ENCODE measurements at regions not wholly inside any gene's neighbourhood (a gene's known extent, or its start where the extent isn't known, plus 50 kb on each side); places are given as distances from the start of the nearest gene placed in this dataset.

DNA sequence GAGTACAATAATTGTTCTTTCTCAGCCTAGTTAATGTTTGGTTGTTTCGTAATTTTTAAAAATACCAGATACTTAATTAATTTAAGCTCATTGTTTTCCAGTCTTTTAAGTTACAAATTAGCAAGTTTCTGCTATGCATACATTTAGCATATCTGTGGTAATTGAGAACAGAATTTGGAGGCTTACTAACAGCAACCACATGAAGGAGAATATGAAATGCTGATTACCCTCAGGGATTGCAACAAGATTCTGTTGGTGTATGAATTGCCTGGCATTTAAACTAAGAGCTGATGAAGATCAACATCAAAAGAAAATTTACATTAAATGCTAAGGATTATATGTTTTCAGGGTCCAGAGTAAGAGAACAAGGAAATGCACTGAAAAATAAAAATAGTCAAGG is 580.0 kb upstream of the INTU start:
- no peaks in the 10 kb centered on the region for H3K4me1 Mint-ChIP-seq
- peaks cover 12% of the 10 kb centered on the region for H3K9me3 Mint-ChIP-seq
- no peak for DNase-seq
- no peak overlapping the region for H3K4me3 Mint-ChIP-seq
- POLR2A ChIA-PET: no interaction called here
- no peaks in the 10 kb centered on the region for H3K36me3 Mint-ChIP-seq (ENCODE audit: low read depth)
- H3K27ac Mint-ChIP-seq: no peak overlapping the region
- H3K27me3 Mint-ChIP-seq: no peaks in the 10 kb centered on the region
- CTCF ChIA-PET: no interaction called here

DNA sequence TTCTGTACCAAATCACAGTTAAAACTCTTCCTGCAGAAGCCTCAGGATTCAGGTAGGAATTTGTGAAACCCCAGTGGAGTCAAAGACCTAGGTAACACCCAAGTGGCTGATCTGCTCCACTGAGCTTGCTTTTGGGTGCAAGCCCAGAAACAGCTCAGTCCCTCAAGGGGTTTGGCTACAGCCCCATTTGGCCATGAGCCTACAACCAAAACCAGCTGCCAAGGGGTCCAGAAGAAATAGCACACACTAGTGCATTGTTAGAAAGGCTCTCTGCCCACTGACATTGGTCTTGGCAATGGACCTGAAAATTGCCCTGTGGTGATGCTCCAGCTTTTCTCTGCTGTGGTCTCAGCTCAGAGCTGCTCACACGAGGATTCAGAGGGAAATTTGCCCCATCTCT is 577.4 kb upstream of the INTU start:
- peaks cover 12% of the 10 kb centered on the region for H3K9me3 Mint-ChIP-seq
- POLR2A ChIA-PET: no interaction called here
- no peaks in the 10 kb centered on the region for H3K27me3 Mint-ChIP-seq
- no peaks in the 10 kb centered on the region for H3K4me1 Mint-ChIP-seq
- no peak overlapping the region for H3K27ac Mint-ChIP-seq
- CTCF ChIA-PET: no interaction called here
- H3K36me3 Mint-ChIP-seq (ENCODE audit: low read depth): no peaks in the 10 kb centered on the region
- no peak for DNase-seq
- H3K4me3 Mint-ChIP-seq: no peak overlapping the region

DNA sequence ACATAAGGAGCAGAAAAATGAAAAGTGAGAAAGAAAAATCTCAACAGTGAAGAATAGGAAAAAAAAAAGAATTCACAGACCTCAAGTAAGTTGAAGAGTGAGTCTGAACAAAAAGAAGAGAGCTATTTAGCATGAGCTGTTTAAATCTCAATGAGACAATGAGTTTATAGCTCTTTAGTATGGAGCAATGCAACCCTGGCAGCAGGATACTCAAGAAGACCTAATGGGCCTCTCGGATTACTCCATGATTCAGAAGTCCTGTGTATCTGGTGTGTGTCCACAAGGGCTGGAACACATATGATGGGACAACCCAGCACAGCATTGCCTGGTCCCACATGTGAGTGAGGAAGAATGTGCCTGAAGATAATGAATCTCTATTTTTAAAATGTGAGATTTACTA is 563.1 kb upstream of the INTU start:
- DNase-seq: no peak
- H3K27ac Mint-ChIP-seq: no peak overlapping the region
- no peak overlapping the region for H3K4me3 Mint-ChIP-seq
- no peaks in the 10 kb centered on the region for H3K27me3 Mint-ChIP-seq
- H3K4me1 Mint-ChIP-seq: no peaks in the 10 kb centered on the region
- POLR2A ChIA-PET: no interaction called here
- H3K36me3 Mint-ChIP-seq (ENCODE audit: low read depth): no peaks in the 10 kb centered on the region
- CTCF ChIA-PET: no interaction called here
- peaks cover 2% of the 10 kb centered on the region for H3K9me3 Mint-ChIP-seq

DNA sequence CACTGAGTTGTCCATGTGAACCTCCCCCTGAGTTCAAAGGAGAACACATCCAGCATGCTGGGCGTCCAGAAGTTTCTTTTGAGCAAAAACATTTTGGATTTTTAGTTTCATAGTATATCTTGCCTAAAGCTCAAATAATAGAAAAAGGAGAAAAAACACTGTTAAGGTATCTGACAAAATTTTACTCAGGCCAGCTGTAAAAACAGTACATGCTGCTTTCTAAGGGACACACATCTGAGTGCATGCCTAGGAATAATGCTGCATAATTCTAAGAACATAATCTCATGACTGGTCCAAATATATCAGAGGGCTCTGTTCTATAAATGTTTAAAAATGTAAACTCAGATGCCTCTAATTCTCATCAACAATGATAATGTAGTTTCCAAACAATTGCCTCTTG is 561.3 kb upstream of the INTU start:
- H3K4me3 Mint-ChIP-seq: no peak overlapping the region
- no peak overlapping the region for H3K27ac Mint-ChIP-seq
- H3K4me1 Mint-ChIP-seq: no peaks in the 10 kb centered on the region
- CTCF ChIA-PET: interaction anchor here (0.5 to 0.7 kb wide), 2 partner anchors 216 to 473 kb away, joined by 4 to 7 read pairs; no protein-coding TSS in a partner anchor
- H3K9me3 Mint-ChIP-seq: peaks cover 5% of the 10 kb centered on the region
- no peaks in the 10 kb centered on the region for H3K27me3 Mint-ChIP-seq
- no peak for DNase-seq
- no peaks in the 10 kb centered on the region for H3K36me3 Mint-ChIP-seq (ENCODE audit: low read depth)
- POLR2A ChIA-PET: interaction anchor here (0.7 kb wide), 1 partner anchor 60 kb away, joined by 4 read pairs; no protein-coding TSS in a partner anchor

DNA sequence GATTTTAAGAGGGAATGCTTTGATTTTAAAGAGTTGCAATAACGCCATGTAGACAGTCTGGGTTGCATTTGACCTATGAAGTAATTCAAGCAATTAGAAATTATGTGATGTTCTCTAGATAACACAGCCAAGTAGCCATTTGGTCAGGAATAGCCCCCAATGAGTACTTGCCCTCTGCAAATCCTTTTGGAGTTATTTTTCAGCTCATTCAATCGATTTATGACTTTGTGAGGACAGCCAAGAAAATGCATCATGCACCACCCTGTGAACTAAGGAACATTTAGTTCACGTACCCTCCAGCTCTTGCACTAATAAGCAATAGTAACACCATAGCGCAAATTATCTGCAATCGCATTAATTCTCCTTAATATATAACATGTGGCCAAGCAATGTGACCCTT is 552.6 kb upstream of the INTU start:
- Mint-ChIP-seq H3K27ac (no peak overlapping the region), H3K4me1 (no peaks in the 10 kb centered on the region), H3K27me3 (no peaks in the 10 kb centered on the region), H3K9me3 (peaks cover 3% of the 10 kb centered on the region), H3K4me3 (no peak overlapping the region), H3K36me3 (ENCODE audit: low read depth) (no peaks in the 10 kb centered on the region)
- ChIA-PET CTCF (no interaction called here), POLR2A (no interaction called here)
- DNase-seq: no peak

DNA sequence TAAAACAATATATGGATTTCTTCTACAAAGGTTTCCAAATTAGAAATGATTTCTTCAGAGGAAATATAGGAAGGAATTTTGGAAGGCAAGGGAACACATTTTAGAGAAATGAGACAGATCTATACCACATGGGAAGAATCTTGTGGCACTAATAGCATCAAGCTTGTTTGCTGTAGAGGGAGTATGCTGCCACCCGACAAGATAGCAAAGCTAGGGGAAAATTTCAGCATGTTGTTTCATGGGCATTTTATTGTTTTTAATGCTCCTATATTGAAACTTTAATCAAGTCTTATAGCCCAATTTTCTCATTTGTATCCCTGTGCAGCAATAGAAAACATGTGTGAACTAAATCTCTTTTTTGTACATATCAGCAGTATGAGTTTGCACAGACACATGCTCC is 551.7 kb upstream of the INTU start:
- no peaks in the 10 kb centered on the region for H3K36me3 Mint-ChIP-seq (ENCODE audit: low read depth)
- DNase-seq: no peak
- no peaks in the 10 kb centered on the region for H3K27me3 Mint-ChIP-seq
- peaks cover 5% of the 10 kb centered on the region for H3K9me3 Mint-ChIP-seq
- POLR2A ChIA-PET: no interaction called here
- H3K27ac Mint-ChIP-seq: no peak overlapping the region
- no peaks in the 10 kb centered on the region for H3K4me1 Mint-ChIP-seq
- CTCF ChIA-PET: no interaction called here
- no peak overlapping the region for H3K4me3 Mint-ChIP-seq

DNA sequence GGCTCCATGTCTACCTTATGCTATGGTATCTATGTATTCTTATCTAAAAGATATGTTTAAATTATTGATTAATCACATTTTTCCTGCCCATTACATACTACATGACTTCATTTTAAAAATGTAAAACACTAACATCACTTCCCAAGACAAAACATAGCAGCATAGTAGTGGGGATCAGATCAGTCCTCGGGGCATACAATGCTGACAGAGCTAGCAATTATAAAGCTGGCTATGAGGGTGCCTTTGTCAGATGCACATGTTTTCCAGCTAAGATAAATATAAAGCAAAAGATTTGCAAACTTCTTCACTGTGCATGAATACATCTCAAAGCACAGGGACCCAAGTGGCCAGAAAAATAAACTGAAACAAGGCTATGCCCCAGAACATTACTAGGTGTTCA is 549.8 kb upstream of the INTU start:
- Mint-ChIP-seq H3K4me1 (no peaks in the 10 kb centered on the region), H3K36me3 (ENCODE audit: low read depth) (no peaks in the 10 kb centered on the region), H3K9me3 (peaks cover 2% of the 10 kb centered on the region), H3K4me3 (no peak overlapping the region), H3K27ac (no peak overlapping the region), H3K27me3 (no peaks in the 10 kb centered on the region)
- CTCF ChIA-PET: no interaction called here
- POLR2A ChIA-PET: no interaction called here
- no peak for DNase-seq

DNA sequence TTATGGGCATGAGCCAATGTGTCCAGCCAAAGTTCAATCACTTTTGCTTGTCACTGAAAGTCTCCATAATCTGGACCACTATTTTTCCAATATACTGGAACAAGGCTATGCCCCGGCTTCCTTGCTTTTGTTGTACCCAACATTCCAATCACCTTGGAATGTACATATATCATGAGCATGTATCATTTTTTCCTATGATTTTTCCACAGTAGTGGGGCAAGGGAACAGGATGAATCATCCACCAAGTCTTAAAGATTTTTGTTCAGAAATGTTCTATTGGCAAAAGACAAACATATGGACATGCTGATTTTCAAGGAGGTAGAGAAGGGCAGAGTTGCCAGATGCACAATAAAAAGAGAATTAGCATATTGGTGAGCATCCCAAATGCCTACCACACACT is 548.1 kb upstream of the INTU start:
- no peaks in the 10 kb centered on the region for H3K27me3 Mint-ChIP-seq

DNA sequence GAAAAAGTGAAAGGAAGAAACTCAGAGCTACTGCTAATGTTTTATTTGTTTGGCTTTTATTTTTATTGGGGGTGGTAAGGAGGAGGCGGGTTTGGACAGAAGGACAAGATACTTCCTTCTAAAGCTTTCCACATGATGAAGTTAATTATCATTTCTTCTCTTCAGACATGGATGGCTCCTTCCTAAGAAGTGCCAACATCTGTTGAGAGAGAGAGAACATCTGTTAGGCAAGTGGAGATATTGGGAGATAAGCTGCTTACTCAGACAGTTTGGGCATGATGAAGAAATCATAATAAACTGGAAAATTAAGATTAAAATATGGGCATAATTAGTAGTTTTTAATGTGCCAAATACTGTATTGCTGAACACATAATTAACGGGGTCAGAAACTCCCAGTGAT is 535.7 kb upstream of the INTU start:
- no peak overlapping the region for H3K4me3 Mint-ChIP-seq
- POLR2A ChIA-PET: no interaction called here
- DNase-seq: no peak
- no peak overlapping the region for H3K27ac Mint-ChIP-seq
- no peaks in the 10 kb centered on the region for H3K9me3 Mint-ChIP-seq
- CTCF ChIA-PET: no interaction called here
- H3K4me1 Mint-ChIP-seq: no peaks in the 10 kb centered on the region
- H3K27me3 Mint-ChIP-seq: no peaks in the 10 kb centered on the region
- no peaks in the 10 kb centered on the region for H3K36me3 Mint-ChIP-seq (ENCODE audit: low read depth)

More for the DNA sequence above, 548.1 kb upstream of the INTU start:
- H3K27ac Mint-ChIP-seq: no peak overlapping the region
- ChIA-PET CTCF (no interaction called here), POLR2A (no interaction called here)
- DNase-seq: no peak
- no peak overlapping the region for H3K4me3 Mint-ChIP-seq
- H3K36me3 Mint-ChIP-seq (ENCODE audit: low read depth): no peaks in the 10 kb centered on the region
- no peaks in the 10 kb centered on the region for H3K4me1 Mint-ChIP-seq
- peaks cover 2% of the 10 kb centered on the region for H3K9me3 Mint-ChIP-seq

DNA sequence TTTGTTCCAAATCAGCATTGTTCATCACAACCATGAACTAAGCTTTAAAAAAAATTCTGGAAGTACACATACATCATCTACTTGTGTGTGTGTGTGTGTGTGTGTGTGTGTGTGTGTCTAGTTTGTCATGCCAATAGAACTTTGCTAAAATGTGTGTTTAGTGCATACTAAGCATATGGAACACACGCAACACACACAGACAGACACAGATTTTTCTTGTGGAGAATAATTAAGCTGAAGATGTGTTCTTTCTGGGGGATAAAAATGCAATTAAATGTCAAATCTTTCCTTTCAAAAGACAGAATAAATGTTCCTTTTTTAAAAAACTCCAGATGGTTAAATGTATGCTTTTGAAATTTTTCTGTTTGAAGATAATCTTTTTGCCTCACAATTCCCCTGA is 530.4 kb upstream of the INTU start:
- no peak overlapping the region for H3K27ac Mint-ChIP-seq
- ChIA-PET POLR2A (no interaction called here), CTCF (no interaction called here)
- H3K4me1 Mint-ChIP-seq: no peaks in the 10 kb centered on the region
- H3K9me3 Mint-ChIP-seq: peaks cover 5% of the 10 kb centered on the region
- no peak for DNase-seq
- H3K36me3 Mint-ChIP-seq (ENCODE audit: low read depth): no peaks in the 10 kb centered on the region
- H3K27me3 Mint-ChIP-seq: no peaks in the 10 kb centered on the region
- H3K4me3 Mint-ChIP-seq: no peak overlapping the region

DNA sequence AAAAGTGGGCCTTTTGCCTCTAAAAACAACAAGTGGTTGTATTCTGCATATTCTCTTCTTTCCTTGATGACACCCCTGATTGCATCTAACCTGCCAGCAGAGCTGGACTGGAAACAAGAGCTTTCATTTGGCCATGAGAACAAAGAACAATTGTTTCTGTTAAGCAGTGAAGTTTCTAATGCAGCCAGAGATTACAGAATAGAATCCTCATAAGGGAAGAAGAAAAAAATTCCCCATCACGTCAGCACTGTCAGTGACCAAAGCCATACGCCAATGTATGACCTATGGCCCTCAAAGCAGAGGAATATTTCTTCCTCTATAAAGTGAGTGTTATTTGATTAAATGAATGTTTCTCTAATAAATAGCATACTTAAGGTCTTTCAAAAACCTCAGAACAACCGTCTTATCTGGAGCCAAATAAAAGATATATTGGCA is 529.1 kb upstream of the INTU start:
- no peak overlapping the region for H3K27ac Mint-ChIP-seq
- DNase-seq: no peak
- H3K27me3 Mint-ChIP-seq: no peaks in the 10 kb centered on the region
- no peaks in the 10 kb centered on the region for H3K36me3 Mint-ChIP-seq (ENCODE audit: low read depth)
- ChIA-PET POLR2A (no interaction called here), CTCF (no interaction called here)
- H3K9me3 Mint-ChIP-seq: peaks cover 5% of the 10 kb centered on the region
- no peak overlapping the region for H3K4me3 Mint-ChIP-seq
- no peaks in the 10 kb centered on the region for H3K4me1 Mint-ChIP-seq

DNA sequence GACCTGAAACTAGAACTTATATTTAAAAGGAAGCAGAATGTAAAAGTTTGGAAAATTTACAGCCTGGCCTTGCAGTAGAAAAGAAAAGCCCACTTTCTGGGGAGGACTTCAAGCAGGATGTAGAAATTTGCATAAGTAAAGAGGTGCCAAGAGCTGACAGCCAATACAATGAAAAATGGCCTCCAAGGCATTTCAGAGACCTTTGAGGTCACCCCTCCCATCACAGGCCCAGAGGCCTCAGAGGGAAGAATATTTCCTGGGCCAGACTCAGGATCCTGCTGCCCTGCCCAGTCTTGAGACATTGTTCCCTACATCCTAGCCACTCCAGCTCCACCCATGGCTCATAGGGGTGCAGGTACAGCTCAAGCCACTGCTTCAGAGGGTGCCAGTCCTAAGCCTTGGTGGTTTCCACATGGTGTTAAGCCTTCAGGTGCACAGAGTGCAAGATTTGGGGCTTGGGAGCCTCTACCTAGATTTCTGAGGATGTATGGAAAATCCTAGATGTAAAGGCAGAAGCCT is 518.9 kb upstream of the INTU start:
- H3K4me3 Mint-ChIP-seq: no peak overlapping the region
- no peak for DNase-seq
- H3K27me3 Mint-ChIP-seq: no peaks in the 10 kb centered on the region
- peaks cover 2% of the 10 kb centered on the region for H3K9me3 Mint-ChIP-seq
- H3K4me1 Mint-ChIP-seq: no peaks in the 10 kb centered on the region
- no peak overlapping the region for H3K27ac Mint-ChIP-seq
- H3K36me3 Mint-ChIP-seq (ENCODE audit: low read depth): no peaks in the 10 kb centered on the region
- ChIA-PET CTCF (no interaction called here), POLR2A (no interaction called here)

DNA sequence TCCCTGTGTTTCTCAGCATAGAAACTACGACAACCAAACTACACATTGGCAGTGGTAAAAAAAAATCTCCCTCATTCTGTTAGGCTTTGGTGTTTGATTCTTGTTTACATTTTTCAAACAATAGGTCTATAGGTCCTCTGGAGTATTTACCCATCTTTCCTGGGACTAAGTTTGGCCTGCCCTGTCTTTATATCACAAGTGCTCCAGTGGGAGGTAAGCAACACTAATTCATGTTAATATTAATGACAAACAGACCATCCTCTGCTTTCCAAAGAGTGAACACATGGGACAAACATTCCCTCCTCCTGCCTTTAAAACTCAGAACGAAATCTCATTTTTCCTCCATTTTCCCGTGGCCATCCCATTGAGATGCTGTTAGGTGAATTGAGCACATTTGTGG is 514.1 kb upstream of the INTU start:
- POLR2A ChIA-PET: no interaction called here
- Mint-ChIP-seq H3K4me3 (no peak overlapping the region), H3K27ac (no peak overlapping the region), H3K4me1 (no peaks in the 10 kb centered on the region), H3K27me3 (no peaks in the 10 kb centered on the region), H3K9me3 (no peaks in the 10 kb centered on the region), H3K36me3 (ENCODE audit: low read depth) (no peaks in the 10 kb centered on the region)
- CTCF ChIA-PET: no interaction called here
- no peak for DNase-seq

DNA sequence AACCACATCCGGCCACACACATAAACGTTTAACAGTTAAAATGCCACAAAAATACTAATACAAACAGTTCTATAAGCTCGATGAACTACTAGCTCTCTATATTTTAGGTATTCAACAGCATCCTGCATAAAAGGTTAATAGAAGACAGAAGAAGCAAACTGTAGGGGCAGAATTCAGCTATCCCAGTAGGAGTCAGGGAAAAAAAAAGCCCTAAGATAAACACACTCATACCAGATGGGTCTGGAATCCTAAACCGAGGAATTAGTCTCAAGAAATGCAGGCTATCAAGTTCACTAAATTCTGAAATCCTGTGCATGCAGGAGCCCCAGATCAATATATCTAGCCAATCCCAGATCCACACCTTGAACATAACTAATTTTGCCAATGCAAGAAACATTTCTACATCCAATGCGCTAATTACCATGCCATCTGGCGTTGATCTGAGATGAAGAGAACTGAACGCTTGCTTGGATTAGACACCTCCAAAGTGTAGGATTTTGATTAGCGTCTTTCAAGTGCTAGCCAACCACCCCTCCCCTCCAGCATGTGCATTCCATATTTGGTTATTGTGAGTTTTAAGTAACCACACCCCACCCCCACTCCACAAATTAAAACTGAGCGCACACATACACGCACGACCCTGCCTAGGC is 512.2 kb upstream of the INTU start:
- H3K4me3 Mint-ChIP-seq: no peak overlapping the region

More for the DNA sequence above, 512.2 kb upstream of the INTU start:
- Mint-ChIP-seq H3K36me3 (ENCODE audit: low read depth) (no peaks in the 10 kb centered on the region), H3K4me1 (no peaks in the 10 kb centered on the region), H3K27me3 (no peaks in the 10 kb centered on the region), H3K27ac (no peak overlapping the region), H3K9me3 (no peaks in the 10 kb centered on the region)
- DNase-seq: no peak
- POLR2A ChIA-PET: no interaction called here
- CTCF ChIA-PET: no interaction called here

All from activated CD4-positive, alpha-beta memory T cell treated with anti-CD3 and anti-CD28 coated beads, Interleukin-2, amount 10 ng/mL, durations not matched to agents 7 days and 5 days (primary cell).